ENCODE measurements at regions not wholly inside any gene's neighbourhood (a gene's known extent, or its start where the extent isn't known, plus 50 kb on each side); places are given as distances from the start of the nearest gene placed in this dataset.

GRCh38 chr17:74070998-74071679 is 132.3 kb upstream of the RPL38 start:
- Histone ChIP-seq H3K27me3 (ENCODE audit: control insufficient read depth in 1 of 2, insufficient read depth in 2 of 2, low read length in 2 of 2) (no peaks in the 10 kb centered on the region), H3K27ac (ENCODE audit: low read depth in 2 of 2, low read length in 1 of 2) (no peak overlapping the region), H3K9me3 (ENCODE audit: control insufficient read depth in 2 of 2, insufficient read depth in 1 of 2, low read depth in 1 of 2, low read length in 1 of 2) (peaks cover 7 to 9% of the 10 kb centered on the region in 2 donors), H3K4me3 (ENCODE audit: low read depth in 1 of 2, low read length in 2 of 2) (no peak overlapping the region), H3K36me3 (ENCODE audit: control insufficient read depth in 2 of 2, insufficient read depth in 2 of 2, low read length in 1 of 2) (no peaks in the 10 kb centered on the region), H3K4me1 (ENCODE audit: control insufficient read depth in 2 of 2, insufficient read depth in 2 of 2, low read length in 1 of 2) (no peaks in the 10 kb centered on the region)
- 78 to 79% methylated on average over 12 of the region's 12 CpGs for whole genome bisulfite sequencing, 2 donors

GRCh38 chr17:74072340-74072739 is 131.1 kb upstream of the RPL38 start:
- WGBS, 2 donors = 79 to 83% methylated on average over 4 of the region's 4 CpGs
- no peaks in the 10 kb centered on the region for H3K27me3 ChIP-seq (ENCODE audit: control insufficient read depth in 1 of 2, insufficient read depth in 2 of 2, low read length in 2 of 2)
- no peak overlapping the region for H3K4me3 ChIP-seq (ENCODE audit: low read depth in 1 of 2, low read length in 2 of 2)
- H3K9me3 ChIP-seq (ENCODE audit: control insufficient read depth in 2 of 2, insufficient read depth in 1 of 2, low read depth in 1 of 2, low read length in 1 of 2) = peaks cover 6 to 11% of the 10 kb centered on the region in 2 donors
- H3K27ac ChIP-seq (ENCODE audit: low read depth in 2 of 2, low read length in 1 of 2) = no peak overlapping the region
- H3K4me1 ChIP-seq (ENCODE audit: control insufficient read depth in 2 of 2, insufficient read depth in 2 of 2, low read length in 1 of 2) = no peaks in the 10 kb centered on the region
- no peaks in the 10 kb centered on the region for H3K36me3 ChIP-seq (ENCODE audit: control insufficient read depth in 2 of 2, insufficient read depth in 2 of 2, low read length in 1 of 2)

DNA sequence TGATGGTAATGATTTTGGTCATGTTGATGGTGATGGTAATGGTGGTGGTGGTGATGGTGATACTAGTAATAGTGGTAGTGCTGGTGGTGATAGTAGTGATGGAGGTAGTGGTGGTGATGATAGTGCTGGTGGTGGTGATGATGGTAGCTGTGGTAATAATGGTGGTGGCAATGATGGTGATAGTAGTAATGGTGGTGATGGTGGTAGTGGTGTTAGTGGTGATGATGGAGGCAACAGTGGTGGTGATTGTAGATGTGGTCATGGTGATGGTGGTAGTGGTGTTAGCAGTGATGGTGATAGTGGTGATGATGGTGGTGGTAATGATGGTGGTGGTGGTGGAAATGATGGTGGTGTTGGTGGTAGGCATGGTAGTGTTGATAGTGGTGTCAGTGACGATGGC is 127.0 kb upstream of the RPL38 start:
- Histone ChIP-seq H3K27ac (ENCODE audit: low read depth in 2 of 2, low read length in 1 of 2) (no peak overlapping the region), H3K4me3 (ENCODE audit: low read depth in 1 of 2, low read length in 2 of 2) (no peak overlapping the region), H3K4me1 (ENCODE audit: control insufficient read depth in 2 of 2, insufficient read depth in 2 of 2, low read length in 1 of 2) (peaks cover 0 to 2% of the 10 kb centered on the region in 2 donors), H3K27me3 (ENCODE audit: control insufficient read depth in 1 of 2, insufficient read depth in 2 of 2, low read length in 2 of 2) (no peaks in the 10 kb centered on the region), H3K9me3 (ENCODE audit: control insufficient read depth in 2 of 2, insufficient read depth in 1 of 2, low read depth in 1 of 2, low read length in 1 of 2) (peaks cover 6% of the 10 kb centered on the region in 2 donors), H3K36me3 (ENCODE audit: control insufficient read depth in 2 of 2, insufficient read depth in 2 of 2, low read length in 1 of 2) (no peaks in the 10 kb centered on the region)
- 80 to 97% methylated on average over 1 of the region's 1 CpG for WGBS, 2 donors

DNA sequence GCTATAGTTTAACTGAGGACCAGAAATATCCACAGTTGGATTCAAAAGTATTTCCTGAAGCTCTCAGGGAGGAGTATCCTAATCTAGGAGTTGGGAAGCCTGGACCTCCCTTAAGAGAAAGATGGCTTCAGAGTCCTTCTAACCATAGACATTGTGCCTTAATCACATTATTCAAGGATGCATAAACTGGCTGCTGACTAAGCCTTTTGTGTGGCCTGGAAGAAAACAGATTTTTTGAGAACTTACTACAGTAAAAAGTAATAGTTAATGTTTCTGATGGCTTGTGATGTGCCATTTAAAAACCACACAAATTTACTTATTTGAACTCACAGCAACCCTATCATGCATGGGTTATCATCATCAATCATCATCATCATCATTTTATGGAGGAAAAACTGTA is 126.2 kb upstream of the RPL38 start:
- Histone ChIP-seq H3K4me3 (ENCODE audit: low read depth in 1 of 2, low read length in 2 of 2) (no peak overlapping the region), H3K9me3 (ENCODE audit: control insufficient read depth in 2 of 2, insufficient read depth in 1 of 2, low read depth in 1 of 2, low read length in 1 of 2) (peaks cover 4 to 6% of the 10 kb centered on the region in 2 donors), H3K4me1 (ENCODE audit: control insufficient read depth in 2 of 2, insufficient read depth in 2 of 2, low read length in 1 of 2) (peaks cover 0 to 2% of the 10 kb centered on the region in 2 donors), H3K36me3 (ENCODE audit: control insufficient read depth in 2 of 2, insufficient read depth in 2 of 2, low read length in 1 of 2) (no peaks in the 10 kb centered on the region), H3K27me3 (ENCODE audit: control insufficient read depth in 1 of 2, insufficient read depth in 2 of 2, low read length in 2 of 2) (no peaks in the 10 kb centered on the region), H3K27ac (ENCODE audit: low read depth in 2 of 2, low read length in 1 of 2) (no peak overlapping the region)

DNA sequence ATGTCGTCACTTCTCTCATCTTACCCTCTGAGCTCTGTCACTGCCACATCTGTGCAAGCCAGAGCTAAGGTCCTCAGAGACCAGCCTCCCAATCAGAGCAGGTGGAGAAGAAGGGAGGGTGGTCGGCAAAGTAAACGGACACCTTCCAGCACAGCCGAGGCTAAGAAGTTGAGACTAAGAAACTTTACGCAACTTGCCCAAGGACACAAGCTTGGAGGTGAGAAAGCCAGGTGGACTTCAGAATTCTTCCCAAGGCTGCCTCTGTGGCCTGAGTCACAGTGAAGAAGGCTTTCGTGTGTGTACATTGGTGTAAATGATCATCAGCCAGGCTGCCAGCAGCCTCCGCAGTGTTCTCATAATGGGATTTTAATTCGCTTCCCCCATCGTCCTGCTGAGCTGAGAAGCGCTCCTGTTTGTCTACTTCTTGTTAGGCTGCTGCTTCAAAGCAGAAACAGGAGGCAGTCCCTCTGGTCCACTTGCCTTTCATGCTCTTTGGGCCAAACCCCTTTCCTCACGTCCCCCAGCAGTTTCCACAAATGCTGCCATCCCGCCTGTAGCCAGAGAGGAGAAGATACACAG is 125.0 kb upstream of the RPL38 start:
- Histone ChIP-seq H3K4me1 (ENCODE audit: control insufficient read depth in 2 of 2, insufficient read depth in 2 of 2, low read length in 1 of 2) (peaks cover 0 to 2% of the 10 kb centered on the region in 2 donors), H3K36me3 (ENCODE audit: control insufficient read depth in 2 of 2, insufficient read depth in 2 of 2, low read length in 1 of 2) (no peaks in the 10 kb centered on the region), H3K27ac (ENCODE audit: low read depth in 2 of 2, low read length in 1 of 2) (no peak overlapping the region), H3K9me3 (ENCODE audit: control insufficient read depth in 2 of 2, insufficient read depth in 1 of 2, low read depth in 1 of 2, low read length in 1 of 2) (peaks cover 0 to 6% of the 10 kb centered on the region in 2 donors), H3K4me3 (ENCODE audit: low read depth in 1 of 2, low read length in 2 of 2) (no peak overlapping the region), H3K27me3 (ENCODE audit: control insufficient read depth in 1 of 2, insufficient read depth in 2 of 2, low read length in 2 of 2) (no peaks in the 10 kb centered on the region)
- 62 to 71% methylated on average over 12 of the region's 12 CpGs for WGBS, 2 donors

DNA sequence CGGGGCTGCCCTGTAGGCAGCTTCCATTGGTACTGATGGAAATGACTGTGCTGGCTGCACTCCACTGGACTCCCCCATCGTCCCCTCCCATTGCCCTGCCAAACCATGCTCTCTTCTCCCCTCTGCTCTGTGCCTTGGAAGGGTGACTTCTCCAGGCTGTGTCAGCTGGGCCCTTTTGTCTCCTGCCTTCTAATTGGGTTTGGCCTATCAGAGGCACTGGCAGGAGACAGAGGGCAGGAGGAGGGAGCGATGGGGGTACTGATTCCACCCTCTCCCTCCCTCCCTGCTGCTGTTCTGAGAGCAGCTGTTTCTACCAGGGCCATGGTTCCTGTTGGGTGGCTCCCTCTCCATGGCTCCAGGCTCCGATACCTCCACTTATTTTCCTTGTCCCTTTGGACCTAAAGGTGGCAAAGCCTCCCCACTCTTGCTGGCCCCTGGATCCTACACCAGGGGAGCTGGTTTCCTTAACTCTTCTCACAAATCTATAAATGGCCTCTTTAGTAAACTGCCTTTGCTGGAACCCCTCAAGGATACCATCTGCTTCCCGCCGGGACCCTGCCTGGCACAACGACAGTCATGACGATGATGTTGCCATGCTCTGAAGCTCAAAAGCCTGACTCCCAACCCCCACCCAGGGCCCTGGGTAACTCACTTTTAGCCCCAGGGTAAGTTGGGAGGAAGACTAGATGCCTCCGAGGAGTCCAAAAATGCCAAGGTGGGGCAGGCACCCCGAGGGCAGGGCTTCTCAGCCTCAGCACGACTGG is 123.8 kb upstream of the RPL38 start:
- no peaks in the 10 kb centered on the region for H3K27me3 ChIP-seq (ENCODE audit: control insufficient read depth in 1 of 2, insufficient read depth in 2 of 2, low read length in 2 of 2)

DNA sequence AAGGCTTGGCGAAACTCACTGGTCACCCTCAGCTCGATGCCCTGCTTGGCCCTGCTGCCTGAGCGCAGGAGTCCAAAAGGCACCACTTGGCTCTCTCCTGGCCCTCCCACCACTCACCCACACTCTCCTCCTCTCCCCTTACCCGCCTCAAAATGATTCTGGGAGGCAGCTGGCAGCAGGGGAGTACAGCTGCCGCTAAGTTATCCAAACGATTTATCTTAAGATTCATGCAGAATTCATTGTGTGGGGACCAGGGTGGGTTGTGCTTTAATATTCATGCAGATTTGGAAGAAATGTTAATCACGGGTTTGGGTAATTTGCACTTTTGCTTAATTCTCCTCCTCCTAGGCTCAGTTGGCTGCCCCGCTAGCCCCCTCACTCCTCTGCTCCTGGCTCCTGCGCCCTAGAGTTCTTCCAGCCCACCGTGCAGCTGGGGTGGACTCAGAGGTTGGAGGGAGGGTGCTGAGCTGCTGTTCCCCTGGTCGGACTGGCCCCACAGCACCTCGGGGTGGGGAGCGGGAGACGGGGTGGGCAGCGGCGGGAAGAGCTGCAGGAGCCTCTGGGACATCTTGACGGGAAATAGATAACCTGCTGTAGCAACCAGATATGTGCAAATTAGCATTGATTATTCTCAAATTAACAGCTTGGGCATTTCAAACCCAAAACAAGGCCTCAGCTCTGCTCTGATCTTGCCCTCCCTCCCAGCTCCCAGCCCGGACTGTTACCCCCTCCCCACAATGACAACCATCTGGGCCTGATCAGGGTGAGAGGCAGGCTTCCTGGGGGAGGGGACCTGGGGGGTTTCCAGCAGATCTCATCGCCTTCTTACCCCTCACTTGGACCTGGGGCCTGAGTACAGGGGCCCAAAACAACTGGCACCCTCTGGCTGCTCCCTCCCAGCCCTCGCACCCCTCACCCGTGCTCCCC is 122.6 kb upstream of the RPL38 start:
- Histone ChIP-seq H3K36me3 (ENCODE audit: control insufficient read depth in 2 of 2, insufficient read depth in 2 of 2, low read length in 1 of 2) (no peaks in the 10 kb centered on the region), H3K27me3 (ENCODE audit: control insufficient read depth in 1 of 2, insufficient read depth in 2 of 2, low read length in 2 of 2) (no peaks in the 10 kb centered on the region), H3K27ac (ENCODE audit: low read depth in 2 of 2, low read length in 1 of 2) (no peak overlapping the region), H3K4me1 (ENCODE audit: control insufficient read depth in 2 of 2, insufficient read depth in 2 of 2, low read length in 1 of 2) (peaks cover 0 to 2% of the 10 kb centered on the region in 2 donors), H3K9me3 (ENCODE audit: control insufficient read depth in 2 of 2, insufficient read depth in 1 of 2, low read depth in 1 of 2, low read length in 1 of 2) (peaks cover 0 to 7% of the 10 kb centered on the region in 2 donors), H3K4me3 (ENCODE audit: low read depth in 1 of 2, low read length in 2 of 2) (no peak overlapping the region)
- WGBS, 2 donors = 45 to 50% methylated on average over 21 of the region's 21 CpGs

More for the DNA sequence above, 123.8 kb upstream of the RPL38 start:
- peaks cover 0 to 5% of the 10 kb centered on the region in 2 donors for H3K9me3 ChIP-seq (ENCODE audit: control insufficient read depth in 2 of 2, insufficient read depth in 1 of 2, low read depth in 1 of 2, low read length in 1 of 2)
- no peak overlapping the region for H3K4me3 ChIP-seq (ENCODE audit: low read depth in 1 of 2, low read length in 2 of 2)
- no peak overlapping the region for H3K27ac ChIP-seq (ENCODE audit: low read depth in 2 of 2, low read length in 1 of 2)
- WGBS, 2 donors = 75 to 83% methylated on average over 11 of the region's 11 CpGs
- H3K36me3 ChIP-seq (ENCODE audit: control insufficient read depth in 2 of 2, insufficient read depth in 2 of 2, low read length in 1 of 2) = no peaks in the 10 kb centered on the region
- peaks cover 0 to 2% of the 10 kb centered on the region in 2 donors for H3K4me1 ChIP-seq (ENCODE audit: control insufficient read depth in 2 of 2, insufficient read depth in 2 of 2, low read length in 1 of 2)

- Histone ChIP-seq H3K36me3 (ENCODE audit: control insufficient read depth in 2 of 2, insufficient read depth in 2 of 2, low read length in 1 of 2) (no peaks in the 10 kb centered on the region), H3K27me3 (ENCODE audit: control insufficient read depth in 1 of 2, insufficient read depth in 2 of 2, low read length in 2 of 2) (no peaks in the 10 kb centered on the region), H3K4me3 (ENCODE audit: low read depth in 1 of 2, low read length in 2 of 2) (no peak overlapping the region), H3K4me1 (ENCODE audit: control insufficient read depth in 2 of 2, insufficient read depth in 2 of 2, low read length in 1 of 2) (peaks cover 0 to 2% of the 10 kb centered on the region in 2 donors), H3K27ac (ENCODE audit: low read depth in 2 of 2, low read length in 1 of 2) (no peak overlapping the region), H3K9me3 (ENCODE audit: control insufficient read depth in 2 of 2, insufficient read depth in 1 of 2, low read depth in 1 of 2, low read length in 1 of 2) (peaks cover 0 to 4% of the 10 kb centered on the region in 2 donors)
- 69 to 72% methylated on average over 7 of the region's 7 CpGs for WGBS, 2 donors
Observed at GRCh38 chr17:74082886-74083285, 120.6 kb upstream of the RPL38 start.

DNA sequence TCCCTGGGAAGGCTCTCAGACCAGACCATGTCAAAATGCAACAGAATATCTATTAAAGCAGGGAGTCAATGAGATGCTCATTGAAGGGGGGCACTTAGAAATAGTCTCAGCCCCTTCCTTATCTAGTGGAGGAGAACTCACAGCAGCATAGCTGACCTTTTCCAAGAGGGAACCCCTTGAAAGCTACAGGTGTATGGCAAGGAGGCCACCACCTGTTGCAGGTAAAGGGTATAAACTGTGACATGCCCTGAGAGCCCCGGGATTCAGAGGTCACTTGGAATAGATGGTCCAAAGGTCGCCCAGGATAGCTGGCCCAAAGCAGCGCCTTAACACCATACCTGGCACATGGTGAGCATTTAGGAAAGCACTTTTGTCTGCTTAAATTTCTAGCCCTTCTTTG is 120.2 kb upstream of the RPL38 start:
- no peak overlapping the region for H3K27ac ChIP-seq (ENCODE audit: low read depth in 2 of 2, low read length in 1 of 2)
- H3K36me3 ChIP-seq (ENCODE audit: control insufficient read depth in 2 of 2, insufficient read depth in 2 of 2, low read length in 1 of 2) = no peaks in the 10 kb centered on the region
- no peaks in the 10 kb centered on the region for H3K27me3 ChIP-seq (ENCODE audit: control insufficient read depth in 1 of 2, insufficient read depth in 2 of 2, low read length in 2 of 2)
- H3K9me3 ChIP-seq (ENCODE audit: control insufficient read depth in 2 of 2, insufficient read depth in 1 of 2, low read depth in 1 of 2, low read length in 1 of 2) = peaks cover 0 to 4% of the 10 kb centered on the region in 2 donors
- peaks cover 0 to 2% of the 10 kb centered on the region in 2 donors for H3K4me1 ChIP-seq (ENCODE audit: control insufficient read depth in 2 of 2, insufficient read depth in 2 of 2, low read length in 1 of 2)
- 55 to 69% methylated on average over 3 of the region's 3 CpGs for WGBS, 2 donors
- H3K4me3 ChIP-seq (ENCODE audit: low read depth in 1 of 2, low read length in 2 of 2) = no peak overlapping the region

Measured in esophagus (tissue), 2 donors.